SHP77 treated with DMSO at 0.1 percent for 48 hours (cell line): ENCODE measurements at regions not wholly inside any gene's neighbourhood (a gene's known extent, or its start where the extent isn't known, plus 50 kb on each side); places are given as distances from the start of the nearest gene placed in this dataset.

Experiments
- DNase-seq: peaks from one replicate; lab custom pipeline; 2025; lab: John Stamatoyannopoulos, UW

DNA sequence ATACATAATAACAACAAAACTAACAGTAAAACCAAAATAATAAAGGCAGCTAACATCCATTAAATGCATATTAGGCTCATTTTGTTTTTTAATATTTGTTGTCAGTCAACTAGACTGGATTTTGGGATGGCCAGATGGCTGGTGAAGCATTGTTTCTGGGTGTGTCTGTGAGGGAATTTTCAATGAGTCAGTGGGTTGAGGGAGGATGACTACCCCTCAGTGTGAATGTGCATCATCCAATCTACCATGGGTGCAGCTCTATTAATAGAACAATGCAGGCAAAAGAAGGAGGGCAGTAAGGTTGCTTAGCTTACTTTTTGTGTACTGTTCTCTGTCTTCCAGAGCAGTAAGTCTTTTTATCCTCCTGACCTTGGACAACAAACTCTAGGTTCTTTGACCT, 484.2 kb upstream of the HS3ST1 start:
- no peak for DNase-seq

DNA sequence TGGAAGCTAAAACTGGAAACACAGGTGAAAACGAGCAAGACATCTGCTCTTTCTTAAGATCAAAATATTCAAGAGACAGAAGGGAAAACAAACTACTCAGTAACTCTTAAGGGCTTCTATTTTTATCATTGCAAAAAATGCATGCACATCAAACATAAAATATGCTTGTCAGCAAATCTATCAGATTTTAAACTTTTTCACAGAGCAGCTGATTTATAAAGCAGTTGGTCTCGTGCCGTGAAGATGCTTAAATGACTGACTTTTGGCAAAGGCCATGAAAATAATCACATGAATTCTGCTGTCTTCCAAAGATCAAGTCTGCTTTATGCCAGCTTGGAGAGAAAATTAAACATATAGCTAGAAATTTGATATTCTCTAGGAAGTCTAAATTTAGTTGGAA, 482.1 kb upstream of the HS3ST1 start:
- DNase-seq = no peak

DNA sequence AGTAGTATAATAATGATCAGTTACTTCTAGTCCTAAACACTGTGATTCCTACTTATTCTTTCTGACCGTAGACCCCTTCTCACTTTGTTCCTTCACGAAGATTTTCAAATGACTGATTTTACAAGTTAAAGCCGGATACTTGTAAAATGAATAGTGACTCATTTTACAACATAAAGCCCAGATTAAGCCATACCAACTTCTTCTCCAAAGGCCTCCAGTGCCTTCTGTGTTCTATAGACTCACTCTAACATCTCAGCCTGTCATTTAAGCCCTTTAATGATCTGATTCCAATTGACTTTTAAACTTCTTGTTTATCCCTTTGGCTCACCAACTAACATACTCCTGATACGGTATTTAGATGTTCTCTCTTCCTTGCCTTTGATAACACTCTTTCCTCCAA, 480.0 kb upstream of the HS3ST1 start:
- no peak for DNase-seq

DNA sequence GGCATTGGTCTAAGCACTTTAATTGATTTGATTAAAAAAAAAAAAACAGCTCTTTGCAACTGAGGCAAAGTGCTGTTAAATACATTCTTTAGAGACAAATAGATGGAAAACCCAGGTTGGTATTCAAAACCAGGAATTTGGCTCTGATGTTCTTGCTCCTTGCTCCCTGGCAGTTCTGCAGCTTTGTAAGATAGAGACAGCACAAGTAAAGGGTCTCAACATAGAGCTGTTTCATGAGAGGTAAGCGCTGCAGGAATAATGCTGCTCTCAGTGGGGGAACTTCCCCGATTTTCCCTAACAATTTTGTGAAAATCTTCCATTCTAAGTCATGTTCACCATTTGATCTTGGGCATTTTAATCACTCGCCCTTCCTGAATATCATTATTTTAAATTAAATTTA, 479.5 kb upstream of the HS3ST1 start:
- DNase-seq = no peak

DNA sequence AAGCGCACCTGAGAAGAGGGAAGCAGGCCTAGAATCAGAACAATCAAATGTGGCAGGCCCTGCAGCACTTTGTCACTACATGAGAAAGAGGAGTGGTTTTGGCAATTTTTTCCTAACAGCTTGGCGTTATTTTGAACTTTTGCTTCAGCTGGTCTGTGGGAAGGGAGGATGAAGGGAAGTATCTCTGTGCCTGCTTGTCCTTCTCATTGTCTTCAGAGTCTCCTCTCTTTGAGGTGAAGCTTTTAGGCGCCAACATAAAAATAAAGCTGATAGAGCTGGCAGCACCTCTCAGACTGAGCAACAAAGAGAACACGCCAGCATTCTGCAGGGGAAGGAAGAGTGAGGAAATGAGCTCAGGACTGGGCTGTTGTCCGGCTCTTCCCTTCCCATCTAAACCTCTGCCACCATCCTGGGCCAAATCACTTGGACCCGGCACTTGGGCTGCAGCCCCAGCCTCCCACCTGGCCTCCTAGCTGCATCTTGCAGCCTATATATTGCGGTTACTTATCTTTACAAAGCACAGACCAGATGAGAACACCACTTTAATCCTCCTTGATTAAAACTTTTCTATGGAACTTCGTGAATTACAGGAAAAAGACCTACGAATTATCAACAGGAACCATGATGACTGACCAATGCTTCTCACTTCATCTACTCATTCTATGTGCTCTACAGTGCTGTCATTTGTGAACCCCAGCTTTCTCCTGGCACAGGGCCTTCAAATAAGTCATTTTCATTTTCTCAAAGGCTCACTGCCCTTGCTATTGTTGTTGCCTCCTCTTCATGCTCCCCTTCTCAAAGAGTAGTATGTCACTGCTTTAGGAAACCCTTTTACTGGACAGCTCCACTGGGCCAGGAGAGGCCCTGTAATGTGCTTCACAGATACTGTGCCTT, 476.4 kb upstream of the HS3ST1 start:
- DNase-seq = no peak

DNA sequence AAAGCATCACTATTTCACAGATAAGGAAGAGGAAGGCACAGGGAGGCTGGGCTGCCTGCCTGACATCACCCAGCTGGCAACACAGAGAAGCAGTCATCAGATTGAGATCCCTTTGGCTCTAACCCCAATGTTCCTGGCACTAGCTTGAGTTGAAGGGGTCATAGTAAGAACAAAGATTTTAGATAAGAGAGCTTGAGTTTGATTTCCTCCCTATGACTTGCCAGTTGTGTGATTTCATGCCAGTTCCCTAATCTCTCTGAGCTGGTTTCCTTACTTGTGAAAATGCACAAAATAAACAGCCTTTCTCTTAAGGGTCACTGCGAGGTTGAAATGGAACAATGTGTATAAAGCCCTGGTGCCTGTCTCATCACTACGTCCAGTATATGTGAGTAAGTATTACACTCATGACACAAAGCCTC, 475.4 kb upstream of the HS3ST1 start:
- DNase-seq = no peak

DNA sequence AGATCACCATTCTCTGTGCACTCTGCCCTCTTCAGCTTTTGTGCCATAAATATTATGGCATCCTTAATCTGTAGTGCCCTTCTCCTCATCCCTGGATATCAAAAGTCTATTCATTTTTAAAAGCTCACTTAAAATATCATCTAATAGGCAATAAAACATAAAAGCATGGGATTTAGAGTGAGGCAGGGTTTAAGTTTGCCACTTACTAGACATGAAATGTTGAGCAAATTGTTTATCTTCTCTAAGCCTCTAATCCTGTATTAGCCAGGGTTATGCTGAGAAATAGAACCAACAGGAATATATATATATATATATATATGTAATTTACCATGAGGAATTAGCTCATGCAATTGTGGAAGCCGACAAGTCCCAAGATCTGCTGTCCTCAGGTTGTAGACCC, 472.4 kb upstream of the HS3ST1 start:
- DNase-seq = no peak

DNA sequence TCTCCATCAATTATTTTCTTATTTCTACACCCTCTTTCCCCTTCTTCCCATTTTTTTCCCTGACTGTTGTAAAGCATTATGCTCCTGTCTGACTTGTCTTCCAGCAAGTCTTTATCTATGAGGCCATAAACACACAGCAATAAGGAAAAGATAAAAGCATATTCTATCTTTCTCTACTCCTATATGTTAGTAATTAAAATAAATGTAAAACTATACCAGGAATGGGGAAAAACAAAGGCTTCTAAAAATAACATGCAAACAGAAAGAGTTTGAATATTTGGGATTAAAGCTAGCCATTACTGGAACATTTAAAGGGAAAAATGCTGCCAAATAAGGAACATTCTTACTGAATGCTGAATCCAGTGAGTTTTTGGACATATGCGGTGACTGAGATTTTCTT, 471.7 kb upstream of the HS3ST1 start:
- DNase-seq = no peak

DNA sequence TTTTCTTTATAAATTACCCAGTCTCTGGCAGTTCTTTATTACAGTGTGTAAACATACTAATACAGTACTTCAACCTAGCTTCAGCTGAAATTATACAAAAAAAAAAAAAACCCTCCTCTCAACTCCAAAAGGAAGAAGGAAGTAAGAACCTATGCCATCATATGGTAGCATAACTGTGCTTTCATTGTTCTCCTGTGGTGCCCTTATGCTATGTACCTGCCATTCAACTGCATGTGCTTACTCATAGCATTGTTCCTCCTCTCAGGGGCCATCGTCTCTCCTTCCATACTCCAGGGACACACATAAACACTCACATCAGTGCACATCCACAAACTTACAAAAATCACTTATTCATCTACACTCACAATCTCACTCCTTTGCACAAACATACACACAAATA, 470.1 kb upstream of the HS3ST1 start:
- DNase-seq = no peak

DNA sequence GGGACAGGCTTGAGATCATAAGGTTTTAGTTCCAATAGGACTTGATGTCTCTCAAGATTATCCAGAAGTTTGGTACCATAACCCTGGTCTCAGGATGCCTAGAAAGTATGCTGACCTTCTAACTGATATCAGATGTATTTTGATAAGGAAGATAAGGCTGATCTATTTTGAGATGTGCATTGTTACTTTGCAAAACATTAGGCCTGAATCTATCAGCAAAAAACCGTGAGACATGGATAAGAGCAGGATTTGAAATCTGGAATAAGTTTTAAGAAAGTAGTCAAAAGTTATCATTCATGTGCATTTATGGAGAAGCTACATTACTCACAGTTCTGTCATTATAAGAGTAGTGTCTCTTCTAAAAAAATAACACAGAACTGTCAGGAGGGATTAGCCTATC, 467.1 kb upstream of the HS3ST1 start:
- no peak for DNase-seq

DNA sequence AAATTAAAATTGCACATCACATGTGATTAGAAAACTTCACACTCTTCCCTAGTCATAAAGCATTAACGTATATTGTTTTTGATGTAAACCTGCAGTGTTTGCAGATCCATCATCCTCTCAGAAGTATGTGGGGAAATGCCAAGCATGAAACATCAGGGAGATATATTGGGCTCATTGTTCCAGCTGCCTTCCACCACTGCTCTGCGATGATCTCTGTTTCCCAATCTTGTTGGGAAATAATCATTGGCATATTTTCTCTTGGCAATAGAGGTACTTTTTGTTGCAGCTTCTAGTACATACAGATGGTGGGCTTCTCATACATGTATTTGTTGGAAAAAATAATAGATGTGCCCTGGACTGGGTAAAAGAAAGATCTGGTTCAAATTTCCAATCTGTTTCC, 466.3 kb upstream of the HS3ST1 start:
- no peak for DNase-seq

DNA sequence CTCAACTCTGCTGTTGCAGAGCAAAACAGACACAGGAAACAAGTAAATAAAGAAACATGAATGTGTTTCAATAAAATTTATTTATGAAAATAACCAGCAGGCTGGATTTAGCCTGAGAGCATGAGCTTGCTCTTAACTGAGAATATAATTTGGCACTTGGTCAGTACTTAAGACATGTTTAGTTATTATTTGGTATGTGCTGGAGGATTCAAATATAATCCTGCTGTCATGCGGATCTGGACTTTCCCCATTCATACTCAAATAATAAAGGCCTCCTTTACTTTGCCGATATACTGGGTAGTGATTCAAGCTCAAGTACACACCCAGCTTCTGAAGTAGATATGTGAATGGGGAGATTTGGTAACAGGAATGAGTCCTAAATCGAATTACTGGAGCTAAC, 465.5 kb upstream of the HS3ST1 start:
- DNase-seq = no peak

DNA sequence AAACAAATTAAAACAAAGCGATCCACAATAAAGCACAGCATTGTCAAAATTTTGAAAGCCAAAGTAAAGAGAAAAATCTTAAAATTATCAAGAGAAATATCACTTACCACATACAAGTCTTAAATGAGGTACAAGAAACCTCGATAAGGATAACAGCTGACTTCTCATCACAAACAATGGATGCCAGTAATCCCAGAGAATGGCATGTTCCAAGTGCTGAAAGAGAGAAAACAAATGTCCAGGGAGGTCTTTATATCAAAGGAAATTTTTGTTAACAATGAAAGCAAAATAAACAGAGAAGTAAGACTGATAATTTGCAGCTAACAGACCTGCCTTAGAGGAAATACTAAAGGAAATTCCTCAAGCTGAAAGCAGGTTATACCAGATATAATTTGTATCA, 460.4 kb upstream of the HS3ST1 start:
- no peak for DNase-seq

DNA sequence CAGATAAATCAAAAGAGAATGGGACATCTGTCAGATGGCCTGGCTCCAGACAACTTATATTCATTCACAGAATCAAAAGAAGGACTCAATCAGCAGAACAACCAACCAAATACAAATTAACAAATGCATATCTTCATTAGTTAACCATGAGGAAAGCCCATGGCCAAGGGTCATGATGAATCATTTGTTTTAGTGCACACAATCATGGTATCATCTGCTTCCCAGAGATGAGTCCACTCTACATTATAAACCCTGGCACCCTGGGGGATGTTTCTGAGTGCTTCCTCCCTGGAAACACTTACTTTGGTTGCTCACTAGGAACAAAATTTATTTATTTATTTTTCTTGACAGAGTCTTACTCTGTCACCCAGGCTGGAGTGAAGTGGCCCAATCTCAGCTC, 453.3 kb upstream of the HS3ST1 start:
- DNase-seq = no peak

DNA sequence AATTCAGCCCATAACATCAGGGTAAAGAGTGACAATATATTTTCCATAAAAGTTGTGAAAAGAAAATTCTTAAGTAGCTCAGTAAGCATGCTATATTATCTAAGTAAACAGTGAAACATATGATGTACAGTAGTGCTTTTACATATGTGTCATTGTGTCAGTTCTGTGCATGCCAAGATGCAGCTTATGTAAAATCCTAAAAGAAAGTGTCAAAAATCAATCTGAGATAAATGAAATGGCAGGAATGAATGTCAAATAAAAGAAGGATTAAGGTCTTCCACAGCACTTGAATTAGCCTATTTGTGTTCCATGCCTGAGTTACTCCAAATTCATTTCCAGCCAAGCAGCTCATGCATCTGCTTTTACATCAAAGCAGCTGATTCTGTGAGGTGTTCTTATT, 452.7 kb upstream of the HS3ST1 start:
- DNase-seq = no peak

DNA sequence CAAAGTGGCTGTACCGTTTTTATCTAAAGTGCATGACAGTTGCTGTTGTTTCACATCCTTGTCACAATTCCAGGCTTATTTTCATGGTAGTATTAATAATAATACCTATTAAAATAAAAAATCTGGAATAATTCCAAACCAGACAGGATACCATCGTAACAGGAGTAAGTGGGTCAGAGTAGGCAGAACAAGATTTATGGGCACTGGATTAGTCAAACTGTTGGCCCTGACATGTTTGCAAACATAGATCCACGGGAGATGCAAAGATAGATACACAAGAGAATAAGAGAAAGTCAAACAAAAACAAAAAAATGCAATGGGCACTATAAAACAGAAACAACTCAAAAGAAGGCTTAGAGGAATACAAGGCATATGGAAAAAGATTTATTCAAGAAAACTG, 449.5 kb upstream of the HS3ST1 start:
- DNase-seq = no peak

DNA sequence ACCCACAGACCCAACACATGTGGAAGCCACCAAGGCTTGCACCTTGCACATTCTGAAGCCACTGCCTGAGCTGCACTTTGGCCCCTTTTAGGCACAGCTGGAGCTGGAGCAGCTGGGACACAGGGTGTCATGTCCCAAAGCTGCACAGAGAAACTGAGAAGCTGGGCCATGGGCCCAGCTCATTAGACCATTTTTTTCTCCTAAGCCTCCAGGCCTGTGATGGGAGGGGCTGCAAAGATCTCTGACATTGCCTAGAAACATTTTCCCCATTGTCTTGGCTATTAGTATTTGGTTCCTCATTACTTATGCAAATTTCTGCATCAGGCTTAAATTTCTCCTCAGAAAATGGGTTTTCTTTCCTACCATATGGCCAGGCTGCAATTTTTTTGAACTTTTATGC, 447.4 kb upstream of the HS3ST1 start:
- no peak for DNase-seq

DNA sequence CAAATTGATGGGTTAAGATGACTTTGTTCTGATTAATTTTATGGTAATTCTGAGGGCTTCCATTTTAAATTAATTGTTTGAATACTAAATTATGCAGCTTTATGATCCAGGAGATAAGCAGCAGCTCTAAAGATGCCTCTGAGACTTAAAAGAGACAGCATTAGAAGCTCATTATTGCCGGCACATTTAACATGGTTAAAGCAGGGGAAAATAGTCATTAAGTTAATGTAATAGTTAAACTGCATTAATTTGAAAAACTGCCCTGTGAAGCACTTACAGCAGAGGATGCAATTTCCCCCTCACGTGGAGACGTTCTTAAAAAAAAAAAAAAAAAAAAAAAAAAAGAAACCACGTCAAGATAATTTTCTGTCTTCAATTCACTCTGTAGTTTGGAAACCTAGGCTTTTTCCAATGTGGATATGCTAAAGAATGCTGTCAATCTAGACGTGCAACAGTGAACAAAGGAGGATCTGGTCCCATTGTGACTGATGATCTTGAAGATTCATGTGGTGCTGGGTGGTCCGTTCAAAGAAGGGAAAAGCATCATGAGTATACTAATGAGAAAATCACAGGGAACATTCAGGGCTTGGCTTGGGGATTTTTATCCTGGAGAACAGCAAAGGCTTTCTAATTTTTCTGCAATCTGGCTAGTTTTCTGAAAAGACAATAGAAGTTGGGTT, 440.6 kb upstream of the HS3ST1 start:
- no peak for DNase-seq

DNA sequence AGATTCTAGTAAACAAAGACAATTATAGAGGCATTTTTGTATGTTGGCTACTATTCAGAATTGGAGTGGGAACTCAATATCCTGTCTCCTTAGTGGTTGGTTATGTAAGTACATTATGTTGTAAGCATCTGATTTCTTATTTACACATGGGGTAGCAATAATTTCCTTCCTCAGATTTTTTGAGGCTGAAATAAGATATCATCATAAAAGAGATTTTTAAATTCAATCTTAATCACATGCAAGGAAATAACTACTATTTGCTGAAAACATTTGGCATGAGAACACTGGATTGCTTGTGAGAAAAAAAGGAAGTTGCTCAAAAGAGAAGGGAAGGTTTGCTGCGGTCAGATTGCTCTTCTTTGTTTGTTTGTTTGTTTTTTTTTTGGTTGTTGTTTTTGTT, 437.7 kb upstream of the HS3ST1 start:
- no peak for DNase-seq

DNA sequence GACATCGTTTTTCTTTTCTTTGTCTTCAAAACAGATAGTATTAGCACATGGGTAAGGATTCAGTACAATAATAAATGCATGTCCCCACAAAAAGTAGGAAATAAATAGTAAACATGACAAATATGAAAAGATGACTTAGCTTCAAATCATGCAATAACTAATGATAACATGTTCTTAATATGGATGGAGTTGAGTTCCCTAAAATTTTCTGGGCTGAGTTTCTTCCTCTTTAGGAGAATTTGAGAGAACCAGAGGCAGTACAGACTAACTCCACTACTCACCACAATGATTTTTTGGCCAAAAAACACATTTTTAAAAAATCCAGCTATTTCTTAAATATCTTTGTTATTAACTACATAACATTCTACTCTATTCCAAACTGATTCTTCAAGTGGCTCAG, 432.3 kb upstream of the HS3ST1 start:
- DNase-seq = no peak

DNA sequence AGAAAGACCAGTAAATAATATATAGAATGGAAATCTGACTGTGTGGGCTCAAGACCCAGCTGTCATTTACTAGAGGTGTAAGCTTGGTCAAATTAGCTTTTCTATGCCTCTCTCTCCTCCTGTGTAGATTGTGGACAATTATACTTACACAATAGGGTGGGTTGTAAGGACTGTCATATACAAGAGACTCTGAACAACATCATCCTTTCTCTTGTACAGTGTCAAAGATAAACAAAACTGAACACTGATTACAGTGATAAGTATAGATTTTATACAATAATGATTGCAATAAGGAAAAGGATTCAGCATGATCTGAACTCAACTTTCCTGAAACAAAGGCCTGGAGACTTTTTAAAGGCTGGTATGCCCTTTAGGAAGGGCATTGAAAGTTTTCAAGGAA, 429.2 kb upstream of the HS3ST1 start:
- no peak for DNase-seq

DNA sequence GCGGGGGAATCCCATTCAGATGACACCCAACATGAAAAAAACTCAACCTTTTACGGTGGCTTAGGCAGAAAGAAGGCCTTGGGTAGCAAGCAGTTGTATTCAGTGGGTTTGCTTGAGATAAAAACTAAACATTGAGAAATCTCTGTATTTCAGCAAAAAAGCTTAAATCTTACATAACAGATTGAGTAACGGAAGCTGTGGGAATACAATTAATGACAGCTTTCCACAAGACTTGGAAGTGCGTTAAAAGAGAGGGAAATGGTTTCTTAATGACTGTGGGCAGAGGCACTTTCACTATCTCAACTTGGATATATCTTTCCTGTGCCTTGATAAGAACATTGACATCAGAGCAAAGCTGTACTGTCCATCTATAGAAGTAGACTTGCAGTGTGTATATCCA, 418.5 kb upstream of the HS3ST1 start:
- DNase-seq = no peak

DNA sequence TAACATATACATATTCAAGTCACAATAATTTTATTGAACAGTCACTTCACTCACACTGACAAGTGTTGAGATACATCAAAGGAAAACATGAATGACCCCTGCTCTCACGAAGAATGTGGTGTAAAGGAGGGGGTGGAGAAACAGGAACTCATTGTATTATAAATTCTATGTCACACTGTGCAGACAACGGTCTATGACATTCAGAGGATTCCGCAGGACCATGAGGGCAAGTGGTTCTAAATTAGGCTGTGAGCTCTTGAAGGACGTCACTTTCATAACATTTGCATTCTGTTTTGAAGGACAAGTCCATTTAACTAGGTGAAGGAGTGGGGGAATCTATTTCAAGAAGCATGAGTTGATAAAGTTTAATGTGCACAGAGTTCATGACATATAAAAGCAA, 415.2 kb upstream of the HS3ST1 start:
- DNase-seq = no peak

DNA sequence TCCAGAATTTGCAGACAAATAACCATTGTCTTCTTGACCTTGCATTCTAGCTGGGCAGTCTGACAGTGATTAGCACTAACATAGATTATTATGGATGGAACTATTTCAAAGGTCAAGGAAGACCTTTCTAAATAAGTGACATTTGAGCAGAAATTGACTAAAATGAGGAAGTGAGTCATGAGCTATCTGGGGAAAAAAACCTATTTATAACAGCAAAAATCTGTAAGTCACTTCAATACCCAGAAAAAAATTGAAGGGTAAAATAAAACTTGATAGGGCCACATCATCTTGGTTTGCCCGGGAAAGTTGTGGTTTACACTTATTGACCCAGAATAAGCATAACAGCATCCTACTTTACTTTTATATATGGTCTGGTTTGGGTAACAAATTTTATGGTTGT, 414.6 kb upstream of the HS3ST1 start:
- no peak for DNase-seq
